Chondrocyte (in vitro differentiated cells): ENCODE measurements at regions not wholly inside any gene's neighbourhood (a gene's known extent, or its start where the extent isn't known, plus 50 kb on each side); places are given as distances from the start of the nearest gene placed in this dataset.

ENCODE experiments used
- DNase-seq: peaks from one replicate; pipeline ENCODE4 v3.0.0; 2021; ENCODE audit warnings: mixed read lengths, low spot score
- H3K27ac Mint-ChIP-seq: one replicate; pipeline ENCODE4 v1.8.0; 2021; ENCODE audit warnings: mild to moderate bottlenecking, moderate library complexity, mixed read lengths; ENCODE audit not compliant: unreplicated experiment
- H3K27me3 Mint-ChIP-seq: 2 replicates; pipeline ENCODE4 v1.8.0; 2021; ENCODE audit warnings: low read depth, mixed read lengths
- H3K36me3 Mint-ChIP-seq: 2 replicates; pipeline ENCODE4 v1.8.0; 2021; ENCODE audit warnings: low read depth, mixed read lengths
- H3K4me1 Mint-ChIP-seq: 2 replicates; pipeline ENCODE4 v1.8.0; 2021; ENCODE audit warnings: low read depth, mild to moderate bottlenecking, mixed read lengths
- H3K4me3 Mint-ChIP-seq: one replicate; pipeline ENCODE4 v1.8.0; 2021; ENCODE audit warnings: mild to moderate bottlenecking, moderate library complexity, mixed read lengths; ENCODE audit not compliant: unreplicated experiment
- H3K9me3 Mint-ChIP-seq: 2 replicates; pipeline ENCODE4 v1.8.0; 2021; ENCODE audit warnings: low read depth, mixed read lengths
- CTCF ChIP-seq: fragments of 200-600 bp; sonication (generic); IDR thresholded peaks from 2 replicates; pipeline ENCODE4 v1.5.0; 2021; ENCODE audit warnings: antibody characterized with exemption, mild to moderate bottlenecking, moderate library complexity

GRCh38 chr1:68294367-68295066 is 62.2 kb upstream of the WLS start:
- Mint-ChIP-seq H3K9me3 (no peaks in the 10 kb centered on the region), H3K27ac (peak overlapping the region; percentile 93), H3K4me1 (peaks cover 38% of the 10 kb centered on the region), H3K4me3 (no peak overlapping the region), H3K36me3 (no peaks in the 10 kb centered on the region), H3K27me3 (no peaks in the 10 kb centered on the region)
- TF ChIP-seq CTCF = no peak
- DNase-seq = no peak

- Mint-ChIP-seq H3K36me3 (no peaks in the 10 kb centered on the region), H3K4me3 (peak overlapping the region; percentile 64), H3K9me3 (no peaks in the 10 kb centered on the region), H3K27ac (peak overlapping the region; percentile 93), H3K4me1 (peaks cover 38% of the 10 kb centered on the region), H3K27me3 (no peaks in the 10 kb centered on the region)
- DNase-seq = no peak
- no peak for TF ChIP-seq CTCF
These were observed 61.5 kb upstream of the WLS start for GRCh38 chr1:68293609-68294366.

GRCh38 chr1:68293122-68293521 is 60.8 kb upstream of the WLS start:
- no peak for DNase-seq
- H3K27me3 Mint-ChIP-seq = no peaks in the 10 kb centered on the region
- TF ChIP-seq CTCF = no peak
- H3K36me3 Mint-ChIP-seq = no peaks in the 10 kb centered on the region
- H3K9me3 Mint-ChIP-seq = no peaks in the 10 kb centered on the region
- peak overlapping the region; percentile 80 for H3K27ac Mint-ChIP-seq
- H3K4me3 Mint-ChIP-seq = peak overlapping the region; percentile 64
- peaks cover 38% of the 10 kb centered on the region for H3K4me1 Mint-ChIP-seq

GRCh38 chr1:68291688-68292384 is 59.5 kb upstream of the WLS start:
- Mint-ChIP-seq H3K4me1 (peaks cover 38% of the 10 kb centered on the region), H3K27me3 (no peaks in the 10 kb centered on the region), H3K9me3 (no peaks in the 10 kb centered on the region), H3K27ac (peak overlapping the region; percentile 3), H3K36me3 (no peaks in the 10 kb centered on the region), H3K4me3 (no peak overlapping the region)
- no peak for DNase-seq
- TF ChIP-seq CTCF = no peak

- Mint-ChIP-seq H3K9me3 (no peaks in the 10 kb centered on the region), H3K36me3 (no peaks in the 10 kb centered on the region), H3K27me3 (no peaks in the 10 kb centered on the region), H3K27ac (no peak overlapping the region), H3K4me3 (no peak overlapping the region), H3K4me1 (peaks cover 8% of the 10 kb centered on the region)
- no peak for TF ChIP-seq CTCF
- DNase-seq = no peak
These were observed 54.9 kb upstream of the WLS start for GRCh38 chr1:68287241-68287640.
